Liver (tissue), 8 donors: ENCODE measurements at regions not wholly inside any gene's neighbourhood (a gene's known extent, or its start where the extent isn't known, plus 50 kb on each side); places are given as distances from the start of the nearest gene placed in this dataset.

Source experiments
- DNase-seq: peaks from one replicate; pipeline ENCODE4 v3.0.0-alpha.2; 2017; ENCODE audit warnings: low spot score
- H3K27ac ChIP-seq, 2 donors: one replicate each; pipeline ENCODE4 v1.7.0; 2013; ENCODE audit warnings: inconsistent platforms in 2 of 2, low read length in 2 of 2, control low read depth in 1 of 2, low read depth in 1 of 2, mild to moderate bottlenecking in 1 of 2
- H3K27me3 ChIP-seq, 4 donors: one replicate each; pipeline versions ENCODE4 v1.6.1 to v1.7.0; 2013; ENCODE audit warnings: low read length in 3 of 4, inconsistent platforms in 1 of 4, mild to moderate bottlenecking in 1 of 4, moderate library complexity in 1 of 4; ENCODE audit not compliant: control insufficient read depth in 4 of 4, insufficient read depth in 4 of 4
- H3K36me3 ChIP-seq, 4 donors: one replicate each; pipeline versions ENCODE4 v1.6.1 to v1.7.0; 2013; ENCODE audit warnings: low read length in 3 of 4, mild to moderate bottlenecking in 3 of 4, low read depth in 1 of 4, moderate library complexity in 1 of 4; ENCODE audit not compliant: control insufficient read depth in 4 of 4, insufficient read depth in 3 of 4
- H3K4me1 ChIP-seq, 4 donors: one replicate each; pipeline versions ENCODE4 v1.6.1 to v1.7.0; 2013; ENCODE audit warnings: low read length in 3 of 4, mild to moderate bottlenecking in 3 of 4, moderate library complexity in 1 of 4; ENCODE audit not compliant: control insufficient read depth in 4 of 4, insufficient read depth in 4 of 4
- H3K4me3 ChIP-seq, 3 donors: one replicate each; pipeline versions ENCODE4 v1.6.1 to v1.7.0; 2013; ENCODE audit warnings: low read length in 3 of 3, control low read depth in 1 of 3, low read depth in 1 of 3, mild to moderate bottlenecking in 1 of 3
- H3K9ac ChIP-seq, 2 donors: one replicate each; pipeline ENCODE4 v1.7.0; 2013; ENCODE audit warnings: low read length in 2 of 2, mild to moderate bottlenecking in 2 of 2, moderate library complexity in 2 of 2, control low read depth in 1 of 2, low read depth in 1 of 2
- H3K9me3 ChIP-seq, 4 donors: one replicate each; pipeline versions ENCODE4 v1.6.1 to v1.7.0; 2013; ENCODE audit warnings: low read length in 3 of 4; ENCODE audit not compliant: control insufficient read depth in 4 of 4
- FOXA1 ChIP-seq: IDR thresholded peaks from 2 replicates; pipeline ENCODE4 v1.6.1; 2016; ENCODE audit warnings: antibody characterized with exemption
- GABPA ChIP-seq, 2 donors: IDR thresholded peaks in 1 of 2; conservative IDR thresholded peaks in 1 of 2; 2 replicates each; pipeline ENCODE4 v1.6.1; 2016; ENCODE audit warnings: antibody characterized with exemption in 2 of 2, mild to moderate bottlenecking in 1 of 2, moderate library complexity in 1 of 2
- HNF4A ChIP-seq, 2 donors: conservative IDR thresholded peaks; 2 replicates each; pipeline ENCODE4 v1.6.1; 2016; ENCODE audit warnings: antibody characterized with exemption in 2 of 2, mild to moderate bottlenecking in 2 of 2
- HNF4G ChIP-seq: IDR thresholded peaks from 2 replicates; pipeline ENCODE4 v1.6.1; 2016; ENCODE audit warnings: antibody characterized with exemption
- NR2F2 ChIP-seq: IDR thresholded peaks from 2 replicates; pipeline ENCODE4 v1.6.1; 2016; ENCODE audit warnings: antibody characterized with exemption
- RAD21 ChIP-seq, 2 donors: IDR thresholded peaks; 2 replicates each; pipeline ENCODE4 v1.6.1; 2016; ENCODE audit warnings: antibody characterized with exemption in 2 of 2, mild to moderate bottlenecking in 2 of 2
- RXRA ChIP-seq, 2 donors: IDR thresholded peaks; 2 replicates each; pipeline ENCODE4 v1.6.1; 2017 to 2018; ENCODE audit warnings: antibody characterized with exemption in 2 of 2, mild to moderate bottlenecking in 1 of 2
- SP1 ChIP-seq: IDR thresholded peaks from 2 replicates; pipeline ENCODE4 v1.6.1; 2018; ENCODE audit warnings: antibody characterized with exemption, mild to moderate bottlenecking
- TAF1 ChIP-seq: conservative IDR thresholded peaks from 2 replicates; pipeline ENCODE4 v1.6.1; 2016; ENCODE audit warnings: antibody characterized with exemption, mild to moderate bottlenecking
- YY1 ChIP-seq: IDR thresholded peaks from 2 replicates; pipeline ENCODE4 v1.6.1; 2016; ENCODE audit warnings: antibody characterized with exemption, mild to moderate bottlenecking
- WGBS: extraction: QIAGEN DNeasy Blood & Tissue Kit; methylation state at CpG from one replicate; pipeline ENCODE4 v1.1.7; 2013; 5-methylcytosine and 5-hydroxymethylcytosine counted together
- TF ChIP-seq, protein P1 (sequence below): fragments of 150-350 bp; IDR thresholded peaks from 2 replicates; pipeline ENCODE4 v1.5.1; 2017; ENCODE audit warnings: improper control_type of control experiment, low read depth, low read length; ENCODE audit not compliant: missing input control
- TF ChIP-seq, protein P2 (sequence below): IDR thresholded peaks from 2 replicates; pipeline ENCODE4 v1.6.1; 2016; ENCODE audit warnings: antibody characterized with exemption
- TF ChIP-seq, protein P3 (sequence below): IDR thresholded peaks from 2 replicates; pipeline ENCODE4 v1.6.1; 2016; ENCODE audit warnings: antibody characterized with exemption
- TF ChIP-seq, protein P4 (sequence below): IDR thresholded peaks from 2 replicates; pipeline ENCODE4 v1.6.1; 2016; ENCODE audit warnings: antibody characterized with exemption, mild to moderate bottlenecking
- TF ChIP-seq, protein P5 (sequence below): IDR thresholded peaks from 2 replicates; pipeline ENCODE4 v1.6.1; 2016; ENCODE audit warnings: antibody characterized with exemption
- donor health status: healthy.
- donor health status: healthy.
- donor health status: healthy.
- donor health status: healthy.
- donor health status: healthy.

DNA sequence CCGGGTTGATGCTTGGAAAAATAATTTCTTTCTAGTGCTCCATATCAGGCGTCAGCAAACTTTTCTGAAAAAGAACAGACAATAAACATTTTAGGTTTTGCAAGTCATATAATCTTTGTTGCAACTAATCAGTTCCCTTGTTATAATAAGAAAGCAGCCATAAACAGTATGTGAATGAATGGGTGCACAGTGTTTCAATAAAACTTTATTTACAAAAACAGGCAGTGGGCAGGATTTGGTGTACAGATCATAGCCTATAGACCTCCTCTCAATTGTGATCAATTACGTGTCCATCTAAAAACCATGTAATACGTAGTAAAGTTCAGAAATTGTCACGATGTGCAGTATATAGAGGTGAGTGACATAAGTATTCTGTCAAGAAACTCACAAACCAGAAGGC lies 143.4 kb downstream of the AREG start (continued):
- TF ChIP-seq, protein P1, sequence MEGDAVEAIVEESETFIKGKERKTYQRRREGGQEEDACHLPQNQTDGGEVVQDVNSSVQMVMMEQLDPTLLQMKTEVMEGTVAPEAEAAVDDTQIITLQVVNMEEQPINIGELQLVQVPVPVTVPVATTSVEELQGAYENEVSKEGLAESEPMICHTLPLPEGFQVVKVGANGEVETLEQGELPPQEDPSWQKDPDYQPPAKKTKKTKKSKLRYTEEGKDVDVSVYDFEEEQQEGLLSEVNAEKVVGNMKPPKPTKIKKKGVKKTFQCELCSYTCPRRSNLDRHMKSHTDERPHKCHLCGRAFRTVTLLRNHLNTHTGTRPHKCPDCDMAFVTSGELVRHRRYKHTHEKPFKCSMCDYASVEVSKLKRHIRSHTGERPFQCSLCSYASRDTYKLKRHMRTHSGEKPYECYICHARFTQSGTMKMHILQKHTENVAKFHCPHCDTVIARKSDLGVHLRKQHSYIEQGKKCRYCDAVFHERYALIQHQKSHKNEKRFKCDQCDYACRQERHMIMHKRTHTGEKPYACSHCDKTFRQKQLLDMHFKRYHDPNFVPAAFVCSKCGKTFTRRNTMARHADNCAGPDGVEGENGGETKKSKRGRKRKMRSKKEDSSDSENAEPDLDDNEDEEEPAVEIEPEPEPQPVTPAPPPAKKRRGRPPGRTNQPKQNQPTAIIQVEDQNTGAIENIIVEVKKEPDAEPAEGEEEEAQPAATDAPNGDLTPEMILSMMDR: no peak
- no peak for TF ChIP-seq HNF4G
- TF ChIP-seq YY1: no peak
- TF ChIP-seq RAD21 (IDR thresholded peaks at IDR 0.05): no peak

DNA sequence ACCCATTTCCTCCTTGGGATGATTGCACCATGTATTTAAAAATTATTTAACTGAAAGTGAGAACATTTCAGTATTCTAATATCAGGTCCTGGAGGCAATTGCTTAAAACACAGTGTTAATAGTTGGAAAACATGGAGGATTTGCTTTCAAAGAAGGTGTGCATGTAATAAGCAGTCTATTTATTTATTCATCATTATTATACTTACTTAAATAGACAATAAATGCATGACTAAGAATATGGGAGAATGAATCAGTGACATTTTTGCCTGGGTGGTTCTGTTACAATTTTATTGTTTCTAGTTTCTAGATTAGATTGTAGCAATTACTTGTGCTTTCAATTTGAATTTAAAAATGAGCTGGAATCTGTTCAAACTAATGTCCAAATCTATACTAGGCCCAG lies 145.5 kb downstream of the AREG start:
- H3K27ac ChIP-seq: no peak overlapping the region
- TF ChIP-seq RXRA (IDR thresholded peaks at IDR 0.05) (no peak), HNF4A (conservative IDR thresholded peaks at IDR 0.05) (no peak)
- no peak overlapping the region for H3K4me3 ChIP-seq
- no peaks in the 10 kb centered on the region for H3K36me3 ChIP-seq
- H3K9ac ChIP-seq: no peak overlapping the region
- no peaks in the 10 kb centered on the region for H3K9me3 ChIP-seq
- H3K27me3 ChIP-seq: no peaks in the 10 kb centered on the region
- DNase-seq: no peak
- no peaks in the 10 kb centered on the region for H3K4me1 ChIP-seq

DNA sequence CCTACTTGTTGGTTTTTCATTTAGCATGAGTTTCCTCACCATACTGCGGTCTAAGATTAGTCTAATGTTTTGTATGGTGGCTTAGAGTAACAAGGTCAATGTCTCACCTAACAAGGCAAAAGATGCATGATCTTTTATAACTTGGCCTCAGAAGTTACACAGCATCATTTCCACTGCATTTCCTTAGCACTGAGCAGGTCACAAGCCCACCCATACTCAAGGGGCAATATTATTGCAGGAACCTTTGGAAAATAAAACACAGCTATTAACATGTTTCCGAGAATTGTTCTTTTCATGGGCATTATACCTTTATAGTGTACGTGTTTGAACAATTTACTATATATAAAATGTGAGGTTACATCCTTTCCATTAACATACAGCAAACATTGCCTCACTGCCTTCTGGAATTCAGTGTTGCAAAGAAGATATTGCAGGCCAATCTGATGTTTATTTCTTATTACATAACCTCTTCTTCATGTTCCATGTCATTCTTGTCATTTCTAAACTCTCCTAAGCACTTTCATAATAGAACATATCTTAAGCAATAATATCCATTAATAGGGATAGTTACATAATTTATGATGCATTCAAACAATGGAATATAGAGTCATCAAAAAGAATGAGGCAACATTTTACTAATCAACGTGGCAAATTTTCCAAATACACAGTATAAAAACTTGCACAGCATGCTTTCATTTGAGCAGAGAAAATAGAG lies 153.8 kb downstream of the AREG start:
- Histone ChIP-seq H3K27ac (no peak overlapping the region), H3K9ac (no peak overlapping the region), H3K4me3 (no peak overlapping the region), H3K36me3 (no peaks in the 10 kb centered on the region), H3K27me3 (no peaks in the 10 kb centered on the region), H3K9me3 (peaks cover 0 to 5% (median 4%) of the 10 kb centered on the region in 4 donors), H3K4me1 (no peaks in the 10 kb centered on the region)
- WGBS: 86% methylated on average over 4 of the region's 4 CpGs
- TF ChIP-seq GABPA (IDR thresholded peaks at IDR 0.05 in 1 of 2, conservative IDR thresholded peaks at IDR 0.05 in 1 of 2): no peak
- TF ChIP-seq RAD21 (IDR thresholded peaks at IDR 0.05): no peak
- TF ChIP-seq HNF4A (conservative IDR thresholded peaks at IDR 0.05): no peak
- no peak for TF ChIP-seq YY1
- TF ChIP-seq, protein P2, sequence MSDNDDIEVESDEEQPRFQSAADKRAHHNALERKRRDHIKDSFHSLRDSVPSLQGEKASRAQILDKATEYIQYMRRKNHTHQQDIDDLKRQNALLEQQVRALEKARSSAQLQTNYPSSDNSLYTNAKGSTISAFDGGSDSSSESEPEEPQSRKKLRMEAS: no peak
- no peak for TF ChIP-seq NR2F2
- no peak for TF ChIP-seq FOXA1
- no peak for TF ChIP-seq HNF4G
- TF ChIP-seq, protein P1: no peak
- TF ChIP-seq, protein P3, sequence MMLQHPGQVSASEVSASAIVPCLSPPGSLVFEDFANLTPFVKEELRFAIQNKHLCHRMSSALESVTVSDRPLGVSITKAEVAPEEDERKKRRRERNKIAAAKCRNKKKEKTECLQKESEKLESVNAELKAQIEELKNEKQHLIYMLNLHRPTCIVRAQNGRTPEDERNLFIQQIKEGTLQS: no peak
- TF ChIP-seq, protein P4, sequence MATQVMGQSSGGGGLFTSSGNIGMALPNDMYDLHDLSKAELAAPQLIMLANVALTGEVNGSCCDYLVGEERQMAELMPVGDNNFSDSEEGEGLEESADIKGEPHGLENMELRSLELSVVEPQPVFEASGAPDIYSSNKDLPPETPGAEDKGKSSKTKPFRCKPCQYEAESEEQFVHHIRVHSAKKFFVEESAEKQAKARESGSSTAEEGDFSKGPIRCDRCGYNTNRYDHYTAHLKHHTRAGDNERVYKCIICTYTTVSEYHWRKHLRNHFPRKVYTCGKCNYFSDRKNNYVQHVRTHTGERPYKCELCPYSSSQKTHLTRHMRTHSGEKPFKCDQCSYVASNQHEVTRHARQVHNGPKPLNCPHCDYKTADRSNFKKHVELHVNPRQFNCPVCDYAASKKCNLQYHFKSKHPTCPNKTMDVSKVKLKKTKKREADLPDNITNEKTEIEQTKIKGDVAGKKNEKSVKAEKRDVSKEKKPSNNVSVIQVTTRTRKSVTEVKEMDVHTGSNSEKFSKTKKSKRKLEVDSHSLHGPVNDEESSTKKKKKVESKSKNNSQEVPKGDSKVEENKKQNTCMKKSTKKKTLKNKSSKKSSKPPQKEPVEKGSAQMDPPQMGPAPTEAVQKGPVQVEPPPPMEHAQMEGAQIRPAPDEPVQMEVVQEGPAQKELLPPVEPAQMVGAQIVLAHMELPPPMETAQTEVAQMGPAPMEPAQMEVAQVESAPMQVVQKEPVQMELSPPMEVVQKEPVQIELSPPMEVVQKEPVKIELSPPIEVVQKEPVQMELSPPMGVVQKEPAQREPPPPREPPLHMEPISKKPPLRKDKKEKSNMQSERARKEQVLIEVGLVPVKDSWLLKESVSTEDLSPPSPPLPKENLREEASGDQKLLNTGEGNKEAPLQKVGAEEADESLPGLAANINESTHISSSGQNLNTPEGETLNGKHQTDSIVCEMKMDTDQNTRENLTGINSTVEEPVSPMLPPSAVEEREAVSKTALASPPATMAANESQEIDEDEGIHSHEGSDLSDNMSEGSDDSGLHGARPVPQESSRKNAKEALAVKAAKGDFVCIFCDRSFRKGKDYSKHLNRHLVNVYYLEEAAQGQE: no peak
- TF ChIP-seq SP1: no peak
- TF ChIP-seq RXRA (IDR thresholded peaks at IDR 0.05): no peak
- TF ChIP-seq, protein P5, sequence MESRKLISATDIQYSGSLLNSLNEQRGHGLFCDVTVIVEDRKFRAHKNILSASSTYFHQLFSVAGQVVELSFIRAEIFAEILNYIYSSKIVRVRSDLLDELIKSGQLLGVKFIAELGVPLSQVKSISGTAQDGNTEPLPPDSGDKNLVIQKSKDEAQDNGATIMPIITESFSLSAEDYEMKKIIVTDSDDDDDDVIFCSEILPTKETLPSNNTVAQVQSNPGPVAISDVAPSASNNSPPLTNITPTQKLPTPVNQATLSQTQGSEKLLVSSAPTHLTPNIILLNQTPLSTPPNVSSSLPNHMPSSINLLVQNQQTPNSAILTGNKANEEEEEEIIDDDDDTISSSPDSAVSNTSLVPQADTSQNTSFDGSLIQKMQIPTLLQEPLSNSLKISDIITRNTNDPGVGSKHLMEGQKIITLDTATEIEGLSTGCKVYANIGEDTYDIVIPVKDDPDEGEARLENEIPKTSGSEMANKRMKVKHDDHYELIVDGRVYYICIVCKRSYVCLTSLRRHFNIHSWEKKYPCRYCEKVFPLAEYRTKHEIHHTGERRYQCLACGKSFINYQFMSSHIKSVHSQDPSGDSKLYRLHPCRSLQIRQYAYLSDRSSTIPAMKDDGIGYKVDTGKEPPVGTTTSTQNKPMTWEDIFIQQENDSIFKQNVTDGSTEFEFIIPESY: no peak
- TF ChIP-seq TAF1: no peak
- no peak for DNase-seq
